Fibroblast of skin of back (primary cell): ENCODE measurements at regions not wholly inside any gene's neighbourhood (a gene's known extent, or its start where the extent isn't known, plus 50 kb on each side); places are given as distances from the start of the nearest gene placed in this dataset.
"Not testable (repeated sequence)": the region's sequence is repeated elsewhere in the genome, so short reads cannot be mapped to it uniquely, and the experiment has no call there.

Experiments used
- DNase-seq: peaks from one replicate; pipeline ENCODE4 v3.0.0-alpha.2; 2013

GRCh38 chr6:130557481-130558112 lies 191.8 kb downstream of the TMEM200A start:
- DNase-seq: no peak

GRCh38 chr6:130558131-130558530 lies 192.3 kb downstream of the TMEM200A start:
- peak; percentile 20 for DNase-seq

GRCh38 chr6:130559166-130559565 lies 193.3 kb downstream of the TMEM200A start:
- DNase-seq: peak; percentile 47

GRCh38 chr6:130560231-130560630 lies 194.4 kb downstream of the TMEM200A start:
- peak; percentile 16 for DNase-seq

GRCh38 chr6:130561159-130561558 lies 195.3 kb downstream of the TMEM200A start:
- DNase-seq: not testable (repeated sequence)

- no peak for DNase-seq
These were observed 199.9 kb downstream of the TMEM200A start for GRCh38 chr6:130565696-130566095.

GRCh38 chr6:130574146-130574545 lies 208.3 kb downstream of the TMEM200A start:
- no peak for DNase-seq

GRCh38 chr6:130575557-130575956 lies 209.7 kb downstream of the TMEM200A start:
- no peak for DNase-seq

GRCh38 chr6:130575971-130576370 lies 210.2 kb downstream of the TMEM200A start:
- DNase-seq: no peak

- DNase-seq: no peak
These were observed 211.5 kb downstream of the TMEM200A start for GRCh38 chr6:130577178-130577919.

- no peak for DNase-seq
These were observed 212.9 kb downstream of the TMEM200A start for GRCh38 chr6:130578713-130579112.

GRCh38 chr6:130583268-130583667 lies 217.5 kb downstream of the TMEM200A start:
- no peak for DNase-seq

GRCh38 chr6:130585587-130585986 lies 219.8 kb downstream of the TMEM200A start:
- DNase-seq: no peak

GRCh38 chr6:130587778-130588520 lies 222.1 kb downstream of the TMEM200A start:
- DNase-seq: peak; percentile 89

GRCh38 chr6:130593200-130593599 lies 227.4 kb downstream of the TMEM200A start:
- DNase-seq: no peak

GRCh38 chr6:130593948-130594347 lies 228.1 kb downstream of the TMEM200A start:
- DNase-seq: no peak

- DNase-seq: peak; percentile 50
These were observed 228.9 kb upstream of the SMLR1 start for GRCh38 chr6:130598021-130598989.

- DNase-seq: peak; percentile 94
These were observed 226.3 kb upstream of the SMLR1 start for GRCh38 chr6:130600880-130601341.

GRCh38 chr6:130602151-130602770 lies 224.9 kb upstream of the SMLR1 start:
- peak; percentile 98 for DNase-seq

GRCh38 chr6:130603391-130603790 lies 223.8 kb upstream of the SMLR1 start:
- no peak for DNase-seq

- DNase-seq: no peak
These were observed 222.3 kb upstream of the SMLR1 start for GRCh38 chr6:130604841-130605399.
